Loucy (cell line): ENCODE measurements at regions not wholly inside any gene's neighbourhood (a gene's known extent, or its start where the extent isn't known, plus 50 kb on each side); places are given as distances from the start of the nearest gene placed in this dataset.

Experiments
- H2AFZ ChIP-seq: fragments of 200-600 bp; sonication (generic); 2 replicates; pipeline ENCODE4 v1.6.0; 2016; ENCODE audit warnings: antibody characterized with exemption, mild to moderate bottlenecking, low read length, moderate library complexity
- H3F3A ChIP-seq: fragments of 200-600 bp; 2 replicates; pipeline ENCODE4 v1.6.0; 2016; ENCODE audit warnings: antibody characterized with exemption, low read depth, mild to moderate bottlenecking
- H3K27me3 ChIP-seq: fragments of 200-600 bp; sonication (generic); 2 replicates; pipeline ENCODE4 v1.6.1; 2014; ENCODE audit warnings: low read length, mild to moderate bottlenecking; ENCODE audit not compliant: insufficient read depth, poor library complexity, severe bottlenecking
- H3K36me3 ChIP-seq: fragments of 200-600 bp; sonication (generic); 2 replicates; pipeline ENCODE4 v1.6.1; 2016; ENCODE audit warnings: low read length; ENCODE audit not compliant: insufficient read depth
- H3K4me1 ChIP-seq: fragments of 200-600 bp; sonication (generic); 2 replicates; pipeline ENCODE4 v1.5.1; 2014; ENCODE audit warnings: low read length, mild to moderate bottlenecking; ENCODE audit not compliant: insufficient read depth, poor library complexity, severe bottlenecking
- H3K4me2 ChIP-seq: fragments of 200-600 bp; sonication (generic); 2 replicates; pipeline ENCODE4 v1.6.0; 2014; ENCODE audit warnings: antibody characterized with exemption, low read length, low read depth, mild to moderate bottlenecking; ENCODE audit not compliant: poor library complexity, severe bottlenecking
- H3K4me3 ChIP-seq: fragments of 200-600 bp; sonication (generic); 2 replicates; pipeline ENCODE4 v1.5.1; 2014; ENCODE audit warnings: low read length, mild to moderate bottlenecking, mixed read lengths; ENCODE audit not compliant: poor library complexity, severe bottlenecking
- H3K79me2 ChIP-seq: fragments of 200-600 bp; sonication (generic); 2 replicates; pipeline ENCODE4 v1.6.1; 2014; ENCODE audit warnings: low read length; ENCODE audit not compliant: insufficient read depth
- H3K9ac ChIP-seq: fragments of 200-600 bp; sonication (generic); 2 replicates; pipeline ENCODE4 v1.6.0; 2014; ENCODE audit warnings: mild to moderate bottlenecking, low read depth, low read length, moderate library complexity; ENCODE audit not compliant: poor library complexity, severe bottlenecking
- H3K9me2 ChIP-seq: fragments of 200-600 bp; sonication (generic); replicated peaks from 2 replicates; pipeline ENCODE4 v1.6.1; 2016; ENCODE audit warnings: low read depth, low read length, mixed read lengths
- H3K9me3 ChIP-seq: fragments of 200-600 bp; sonication (generic); 2 replicates; pipeline ENCODE4 v1.6.1; 2014; ENCODE audit warnings: mild to moderate bottlenecking, antibody characterized with exemption, low read length, low read depth; ENCODE audit not compliant: insufficient read depth
- H4K20me1 ChIP-seq: fragments of 200-600 bp; sonication (generic); 2 replicates; pipeline ENCODE4 v1.6.0; 2014; ENCODE audit warnings: antibody characterized with exemption, low read length, mild to moderate bottlenecking; ENCODE audit not compliant: insufficient read depth, poor library complexity, severe bottlenecking
- CTCF ChIP-seq: fragments of 200-600 bp; sonication (generic); conservative IDR thresholded peaks from 2 replicates; pipeline ENCODE4 v1.5.1; 2014; ENCODE audit warnings: mild to moderate bottlenecking, antibody characterized with exemption, low read length
- EZH2phosphoT487 ChIP-seq: fragments of 200-600 bp; IDR thresholded peaks from 2 replicates; pipeline ENCODE4 v1.6.1; 2018; ENCODE audit warnings: antibody characterized with exemption, mild to moderate bottlenecking, moderate library complexity, borderline replicate concordance

DNA sequence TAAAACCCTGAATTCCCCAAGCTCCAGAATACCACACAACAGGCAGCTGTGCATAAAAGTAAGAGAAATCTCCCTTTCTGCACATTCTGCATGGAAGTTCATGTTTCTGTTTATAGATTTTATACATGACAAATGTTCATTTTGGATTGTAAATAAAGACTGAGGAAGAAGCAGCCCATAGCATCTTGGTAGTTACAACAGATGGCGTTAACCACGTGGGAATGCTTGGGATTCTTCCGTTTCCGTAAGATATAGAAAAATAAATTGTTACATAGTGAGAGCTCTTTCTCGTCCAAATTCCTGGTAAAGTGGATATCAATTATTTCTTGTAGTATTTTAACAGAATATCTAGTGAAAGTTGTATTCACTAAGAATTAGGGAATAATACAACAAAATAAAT is 1016.5 kb downstream of the GRM8 start:
- Histone ChIP-seq H3K36me3 (no peaks in the 10 kb centered on the region), H4K20me1 (no peaks in the 10 kb centered on the region), H3K9me2 (no peaks in the 10 kb centered on the region), H3K9ac (no peak overlapping the region), H3K4me3 (no peak overlapping the region), H3K27me3 (no peaks in the 10 kb centered on the region), H2AFZ (no peak overlapping the region), H3K9me3 (no peaks in the 10 kb centered on the region), H3K4me1 (no peaks in the 10 kb centered on the region), H3K79me2 (no peaks in the 10 kb centered on the region), H3K4me2 (no peak overlapping the region), H3F3A (no peaks in the 10 kb centered on the region)
- TF ChIP-seq EZH2phosphoT487 (no peak), CTCF (no peak)

- no peak overlapping the region for H3K4me2 ChIP-seq
- H3K4me3 ChIP-seq: no peak overlapping the region
- no peaks in the 10 kb centered on the region for H3K79me2 ChIP-seq
- H3K9ac ChIP-seq: no peak overlapping the region
- H4K20me1 ChIP-seq: no peaks in the 10 kb centered on the region
- no peaks in the 10 kb centered on the region for H3K27me3 ChIP-seq
- H3K4me1 ChIP-seq: no peaks in the 10 kb centered on the region
- no peak for TF ChIP-seq EZH2phosphoT487
- no peak for TF ChIP-seq CTCF
- H3F3A ChIP-seq: no peaks in the 10 kb centered on the region
- no peaks in the 10 kb centered on the region for H3K36me3 ChIP-seq
- H3K9me2 ChIP-seq: no peaks in the 10 kb centered on the region
- H3K9me3 ChIP-seq: no peaks in the 10 kb centered on the region
- no peak overlapping the region for H2AFZ ChIP-seq
These were observed 1024.2 kb downstream of the GRM8 start for GRCh38 chr7:126228356-126229061.

DNA sequence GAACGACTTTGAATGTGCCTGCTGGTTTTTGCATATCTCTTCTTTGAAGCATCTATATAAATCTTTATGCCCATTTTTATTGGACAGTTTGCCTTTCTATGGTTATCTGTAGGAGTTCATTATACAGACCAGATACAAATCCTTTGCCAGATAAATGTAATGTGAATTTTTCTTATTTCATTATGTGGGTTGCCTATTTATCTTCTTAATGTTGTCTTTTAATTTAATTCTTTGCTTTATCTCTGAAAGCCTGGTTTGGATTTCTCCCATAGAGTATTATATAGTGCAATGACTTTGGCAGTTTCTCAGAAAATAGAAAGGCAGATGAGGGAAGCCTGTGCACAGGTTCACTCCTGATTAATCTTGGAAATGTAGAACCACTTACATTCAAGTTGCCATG is 1025.1 kb downstream of the GRM8 start:
- H3K9ac ChIP-seq: no peak overlapping the region
- no peak overlapping the region for H2AFZ ChIP-seq
- H4K20me1 ChIP-seq: no peaks in the 10 kb centered on the region

More for the DNA sequence above, 1025.1 kb downstream of the GRM8 start:
- TF ChIP-seq EZH2phosphoT487 (no peak), CTCF (no peak)
- Histone ChIP-seq H3K4me2 (no peak overlapping the region), H3K79me2 (no peaks in the 10 kb centered on the region), H3K4me3 (no peak overlapping the region), H3K36me3 (no peaks in the 10 kb centered on the region), H3K27me3 (no peaks in the 10 kb centered on the region), H3F3A (no peaks in the 10 kb centered on the region), H3K9me3 (no peaks in the 10 kb centered on the region), H3K9me2 (no peaks in the 10 kb centered on the region), H3K4me1 (no peaks in the 10 kb centered on the region)
